Esophagus muscularis mucosa (tissue), 4 donors: ENCODE measurements at regions not wholly inside any gene's neighbourhood (a gene's known extent, or its start where the extent isn't known, plus 50 kb on each side); places are given as distances from the start of the nearest gene placed in this dataset.

ENCODE experiments used
- CTCF ChIP-seq, 3 experiments: fragments of 200-600 bp in 2 of 3; fragments of 450-650 bp in 1 of 3; sonication (generic) in 2 of 3; IDR thresholded peaks; one replicate each; pipeline ENCODE4 v1.5.1; 2017 to 2019; ENCODE audit warnings: antibody characterized with exemption in 3 of 3, mild to moderate bottlenecking in 2 of 3, moderate library complexity in 1 of 3
- EP300 ChIP-seq: sonication (generic); formaldehyde crosslinking; IDR thresholded peaks from one replicate; pipeline ENCODE4 v1.6.1; 2017; ENCODE audit warnings: antibody characterized with exemption
- POLR2AphosphoS5 ChIP-seq, 2 donors: sonication (generic); formaldehyde crosslinking; IDR thresholded peaks; one replicate each; pipeline ENCODE4 v1.6.1; 2017; ENCODE audit warnings: antibody characterized with exemption in 2 of 2

- TF ChIP-seq CTCF (IDR thresholded peaks at IDR 0.05): no peak
- no peak for TF ChIP-seq EP300
- TF ChIP-seq POLR2AphosphoS5 (IDR thresholded peaks at IDR 0.05): no peak
These were observed 168.1 kb downstream of the SEC16B start for GRCh38 chr1:177801790-177802189.
